ENCODE measurements at regions not wholly inside any gene's neighbourhood (a gene's known extent, or its start where the extent isn't known, plus 50 kb on each side); places are given as distances from the start of the nearest gene placed in this dataset.

DNA sequence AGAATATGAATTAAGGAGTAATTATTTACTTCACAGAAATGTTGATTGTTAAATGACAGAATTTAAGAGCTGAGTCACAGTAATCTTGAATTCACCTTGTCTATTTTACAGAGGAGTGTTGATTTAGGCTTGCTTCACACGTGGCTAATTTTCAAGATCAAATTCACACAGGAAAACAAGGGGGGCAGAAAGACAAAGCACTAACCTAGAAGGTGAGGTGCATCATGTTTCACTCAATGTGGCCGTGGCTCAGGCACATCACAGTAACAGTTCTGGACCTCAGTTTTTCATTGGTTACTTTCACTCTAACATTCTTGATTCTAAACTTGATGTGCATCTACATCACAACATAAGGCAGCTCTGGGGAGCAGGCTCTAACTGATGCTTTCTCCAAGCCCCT, 69.6 kb upstream of the GNAQ start:
- Histone ChIP-seq H3K4me2 (ENCODE audit: control insufficient read depth, insufficient read depth) (no peak overlapping the region), H2AFZ (ENCODE audit: control insufficient read depth, low read depth, low read length) (no peak overlapping the region), H3K9me3 (replicated peaks; ENCODE audit: control insufficient read depth, insufficient read depth, low read length) (no peaks in the 10 kb centered on the region; the same call in 2 of the 3 replicates), H3K79me2 (ENCODE audit: control insufficient read depth, insufficient read depth, low read length) (no peaks in the 10 kb centered on the region), H3K36me3 (ENCODE audit: control insufficient read depth in 2 of 2, insufficient read depth in 2 of 2, low read length in 1 of 2) (no peaks in the 10 kb centered on the region), H3K27me3 (replicated peaks in 1 of 2; ENCODE audit: control insufficient read depth in 2 of 2, insufficient read depth in 2 of 2, low read length in 1 of 2) (no peaks in the 10 kb centered on the region), H3K9ac (ENCODE audit: control insufficient read depth, insufficient read depth, low read length) (no peak overlapping the region), H3K27ac (ENCODE audit: control insufficient read depth, insufficient read depth) (no peak overlapping the region), H3K4me3 (no peak overlapping the region), H3K4me1 (ENCODE audit: control insufficient read depth, insufficient read depth, low read length) (no peaks in the 10 kb centered on the region), H4K20me1 (ENCODE audit: control insufficient read depth, insufficient read depth) (no peaks in the 10 kb centered on the region)
- TF ChIP-seq MTA2 (IDR thresholded peaks at IDR 0.05; ENCODE audit: low read depth) (no peak), BMI1 (IDR thresholded peaks at IDR 0.05; ENCODE audit: borderline replicate concordance) (no peak), CEBPB (IDR thresholded peaks at IDR 0.05; ENCODE audit: borderline replicate concordance in 1 of 2, low read depth in 2 of 2, low read length in 2 of 2) (no peak)
- 8% methylated on average over 2 of the region's 2 CpGs for WGBS (ENCODE audit: insufficient coverage, insufficient replicate concordance, low lambda C conversion rate, missing lambda C conversion rate)
- CTCF ChIA-PET, result interaction anchor here (1.0 kb wide), 1 partner anchor 15 kb away, joined by 4 read pairs; no protein-coding TSS in a partner anchor
- in situ Hi-C loops (cut with MboI) (no loop called here), intact Hi-C loops (cut with micrococcal nuclease; ENCODE audit: unreplicated experiment) (no loop called here)
- SMC1A ChIA-PET (ENCODE audit: uncharacterized antibody, unreplicated experiment), result interaction anchor here (1.1 to 2.8 kb wide), 3 partner anchors 16 to 110 kb away, joined by 3 to 9 read pairs (median 3); no protein-coding TSS in a partner anchor
- no peak for DNase-seq (ENCODE audit: low read depth, low spot score)
- POLR2A ChIA-PET, result interaction anchor here (0.6 kb wide), 1 partner anchor 36 kb away, joined by 4 read pairs; no protein-coding TSS in a partner anchor
- RAD21 ChIA-PET (ENCODE audit: unreplicated experiment), result interaction anchor here (0.6 to 0.7 kb wide), 2 partner anchors 259 to 348 kb away, joined by 3 read pairs; no protein-coding TSS in a partner anchor
- no peak; the same call in 2 of the 3 replicates for ATAC-seq
- no TSS peak for BruUV-seq (replicated peaks)
- FAIRE-seq, result no peak

DNA sequence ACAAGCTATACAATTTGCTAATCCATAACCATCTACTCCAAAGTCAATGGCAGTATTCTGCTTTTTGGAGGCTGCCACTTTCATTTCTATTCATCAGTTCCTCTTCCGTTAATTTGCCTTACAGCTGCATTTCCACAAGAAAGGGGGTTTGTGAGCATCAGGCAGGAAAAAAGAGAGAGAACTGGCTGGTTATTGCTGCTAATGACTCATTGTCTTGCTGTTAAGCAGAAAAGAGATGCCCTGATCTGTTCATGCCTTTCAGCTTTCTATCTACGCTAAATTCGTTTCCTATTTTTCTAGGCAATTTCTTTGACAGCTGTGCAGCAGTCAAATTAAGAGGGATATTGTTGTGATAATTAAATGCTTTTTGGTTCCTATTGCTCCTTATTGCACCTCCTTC, 65.9 kb upstream of the GNAQ start:
- POLR2A ChIA-PET, result no interaction called here
- intact Hi-C loops (cut with micrococcal nuclease; ENCODE audit: unreplicated experiment), result no loop called here
- RAD21 ChIA-PET (ENCODE audit: unreplicated experiment), result interaction anchor here (0.9 kb wide), 1 partner anchor 120 kb away, joined by 3 read pairs; no protein-coding TSS in a partner anchor
- no peak overlapping the region for H3K4me3 ChIP-seq
- H3K4me2 ChIP-seq (ENCODE audit: control insufficient read depth, insufficient read depth), result no peak overlapping the region
- H4K20me1 ChIP-seq (ENCODE audit: control insufficient read depth, insufficient read depth), result no peaks in the 10 kb centered on the region
- 13% methylated on average over 3 of the region's 3 CpGs for WGBS (ENCODE audit: insufficient coverage, insufficient replicate concordance, low lambda C conversion rate, missing lambda C conversion rate)
- H3K79me2 ChIP-seq (ENCODE audit: control insufficient read depth, insufficient read depth, low read length), result no peaks in the 10 kb centered on the region
- H2AFZ ChIP-seq (ENCODE audit: control insufficient read depth, low read depth, low read length), result no peak overlapping the region
- no TSS peak for BruUV-seq (replicated peaks)
- in situ Hi-C loops (cut with MboI), result no loop called here
- FAIRE-seq (no peak), DNase-seq (ENCODE audit: low read depth, low spot score) (no peak), ATAC-seq (no peak)
- H3K27ac ChIP-seq (ENCODE audit: control insufficient read depth, insufficient read depth), result no peak overlapping the region
- CTCF ChIA-PET, result interaction anchor here (1.0 to 1.9 kb wide), 4 partner anchors 17 to 272 kb away, joined by 3 to 6 read pairs (median 4); no protein-coding TSS in a partner anchor
- no peaks in the 10 kb centered on the region for H3K27me3 ChIP-seq (replicated peaks in 1 of 2; ENCODE audit: control insufficient read depth in 2 of 2, insufficient read depth in 2 of 2, low read length in 1 of 2)
- SMC1A ChIA-PET (ENCODE audit: uncharacterized antibody, unreplicated experiment), result interaction anchor here (1.0 to 1.3 kb wide), 3 partner anchors 19 to 62 kb away, joined by 3 to 5 read pairs (median 4); no protein-coding TSS in a partner anchor
- H3K9ac ChIP-seq (ENCODE audit: control insufficient read depth, insufficient read depth, low read length), result no peak overlapping the region
- TF ChIP-seq, protein P1, sequence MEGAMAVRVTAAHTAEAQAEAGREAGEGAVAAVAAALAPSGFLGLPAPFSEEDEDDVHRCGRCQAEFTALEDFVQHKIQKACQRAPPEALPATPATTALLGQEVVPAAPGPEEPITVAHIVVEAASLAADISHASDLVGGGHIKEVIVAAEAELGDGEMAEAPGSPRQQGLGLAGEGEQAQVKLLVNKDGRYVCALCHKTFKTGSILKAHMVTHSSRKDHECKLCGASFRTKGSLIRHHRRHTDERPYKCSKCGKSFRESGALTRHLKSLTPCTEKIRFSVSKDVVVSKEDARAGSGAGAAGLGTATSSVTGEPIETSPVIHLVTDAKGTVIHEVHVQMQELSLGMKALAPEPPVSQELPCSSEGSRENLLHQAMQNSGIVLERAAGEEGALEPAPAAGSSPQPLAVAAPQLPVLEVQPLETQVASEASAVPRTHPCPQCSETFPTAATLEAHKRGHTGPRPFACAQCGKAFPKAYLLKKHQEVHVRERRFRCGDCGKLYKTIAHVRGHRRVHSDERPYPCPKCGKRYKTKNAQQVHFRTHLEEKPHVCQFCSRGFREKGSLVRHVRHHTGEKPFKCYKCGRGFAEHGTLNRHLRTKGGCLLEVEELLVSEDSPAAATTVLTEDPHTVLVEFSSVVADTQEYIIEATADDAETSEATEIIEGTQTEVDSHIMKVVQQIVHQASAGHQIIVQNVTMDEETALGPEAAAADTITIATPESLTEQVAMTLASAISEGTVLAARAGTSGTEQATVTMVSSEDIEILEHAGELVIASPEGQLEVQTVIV (IDR thresholded peaks at IDR 0.05; ENCODE audit: borderline replicate concordance, partially characterized antibody), result no peak
- TF ChIP-seq NR2C2 (IDR thresholded peaks at IDR 0.05; ENCODE audit: borderline replicate concordance, control insufficient read depth, insufficient read length, low read depth) (no peak), IKZF1 (conservative IDR thresholded peaks at IDR 0.05) (peak; percentile 40; the same call in 1 of the 2 replicates), FOXK2 (IDR thresholded peaks at IDR 0.05) (no peak), SPI1 (IDR thresholded peaks at IDR 0.05; ENCODE audit: borderline replicate concordance, insufficient read depth, low read depth, low read length) (0 out of 2 replicates have a peak, but pooled peaks have one; percentile 10), BHLHE40 (IDR thresholded peaks at IDR 0.05; ENCODE audit: borderline replicate concordance in 1 of 2, low read depth in 2 of 2, low read length in 1 of 2) (no peak), ZZZ3 (IDR thresholded peaks at IDR 0.05; ENCODE audit: control insufficient read depth, insufficient read length, low read depth) (no peak)
- TF ChIP-seq, protein P2, sequence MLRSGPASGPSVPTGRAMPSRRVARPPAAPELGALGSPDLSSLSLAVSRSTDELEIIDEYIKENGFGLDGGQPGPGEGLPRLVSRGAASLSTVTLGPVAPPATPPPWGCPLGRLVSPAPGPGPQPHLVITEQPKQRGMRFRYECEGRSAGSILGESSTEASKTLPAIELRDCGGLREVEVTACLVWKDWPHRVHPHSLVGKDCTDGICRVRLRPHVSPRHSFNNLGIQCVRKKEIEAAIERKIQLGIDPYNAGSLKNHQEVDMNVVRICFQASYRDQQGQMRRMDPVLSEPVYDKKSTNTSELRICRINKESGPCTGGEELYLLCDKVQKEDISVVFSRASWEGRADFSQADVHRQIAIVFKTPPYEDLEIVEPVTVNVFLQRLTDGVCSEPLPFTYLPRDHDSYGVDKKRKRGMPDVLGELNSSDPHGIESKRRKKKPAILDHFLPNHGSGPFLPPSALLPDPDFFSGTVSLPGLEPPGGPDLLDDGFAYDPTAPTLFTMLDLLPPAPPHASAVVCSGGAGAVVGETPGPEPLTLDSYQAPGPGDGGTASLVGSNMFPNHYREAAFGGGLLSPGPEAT (IDR thresholded peaks at IDR 0.05; ENCODE audit: low read depth), result no peak
- TF ChIP-seq, protein P3, sequence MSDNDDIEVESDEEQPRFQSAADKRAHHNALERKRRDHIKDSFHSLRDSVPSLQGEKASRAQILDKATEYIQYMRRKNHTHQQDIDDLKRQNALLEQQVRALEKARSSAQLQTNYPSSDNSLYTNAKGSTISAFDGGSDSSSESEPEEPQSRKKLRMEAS (IDR thresholded peaks at IDR 0.05; ENCODE audit: low read depth, low read length), result no peak
- no peaks in the 10 kb centered on the region for H3K4me1 ChIP-seq (ENCODE audit: control insufficient read depth, insufficient read depth, low read length)
- no peaks in the 10 kb centered on the region; the same call in 2 of the 3 replicates for H3K9me3 ChIP-seq (replicated peaks; ENCODE audit: control insufficient read depth, insufficient read depth, low read length)
- no peaks in the 10 kb centered on the region for H3K36me3 ChIP-seq (ENCODE audit: control insufficient read depth in 2 of 2, insufficient read depth in 2 of 2, low read length in 1 of 2)
